ENCODE measurements at regions not wholly inside any gene's neighbourhood (a gene's known extent, or its start where the extent isn't known, plus 50 kb on each side); places are given as distances from the start of the nearest gene placed in this dataset.
"Not testable (repeated sequence)": the region's sequence is repeated elsewhere in the genome, so short reads cannot be mapped to it uniquely, and the experiment has no call there.

- DNase-seq: not testable (repeated sequence)
Measured at GRCh38 chr6:48591158-48591557, 480.2 kb upstream of the PTCHD4 start.

GRCh38 chr6:48584846-48585245, 473.8 kb upstream of the PTCHD4 start:
- no peak for DNase-seq

GRCh38 chr6:48570656-48571055, 459.7 kb upstream of the PTCHD4 start:
- DNase-seq: no peak

GRCh38 chr6:48568856-48569255, 457.9 kb upstream of the PTCHD4 start:
- no peak for DNase-seq

GRCh38 chr6:48567016-48567415, 456.0 kb upstream of the PTCHD4 start:
- DNase-seq: no peak

- no peak for DNase-seq
Measured at GRCh38 chr6:48564036-48564820, 453.2 kb upstream of the PTCHD4 start.

- DNase-seq: no peak
Measured at GRCh38 chr6:48563433-48563832, 452.4 kb upstream of the PTCHD4 start.

- DNase-seq: no peak
Measured at GRCh38 chr6:48560408-48560807, 449.4 kb upstream of the PTCHD4 start.

GRCh38 chr6:48553467-48554189, 442.6 kb upstream of the PTCHD4 start:
- no peak for DNase-seq

GRCh38 chr6:48552905-48553304, 441.9 kb upstream of the PTCHD4 start:
- DNase-seq: no peak

GRCh38 chr6:48550603-48551002, 439.6 kb upstream of the PTCHD4 start:
- DNase-seq: no peak

GRCh38 chr6:48542191-48542590, 431.2 kb upstream of the PTCHD4 start:
- no peak for DNase-seq

GRCh38 chr6:48541649-48542048, 430.7 kb upstream of the PTCHD4 start:
- no peak for DNase-seq

GRCh38 chr6:48535582-48536009, 424.6 kb upstream of the PTCHD4 start:
- DNase-seq: no peak

- DNase-seq: not testable (repeated sequence)
Measured at GRCh38 chr6:48530978-48531377, 420.0 kb upstream of the PTCHD4 start.

- DNase-seq: no peak
Measured at GRCh38 chr6:48525849-48526248, 414.9 kb upstream of the PTCHD4 start.

- no peak for DNase-seq
Measured at GRCh38 chr6:48520951-48521350, 410.0 kb upstream of the PTCHD4 start.

- DNase-seq: no peak
Measured at GRCh38 chr6:48512390-48512789, 401.4 kb upstream of the PTCHD4 start.

GRCh38 chr6:48511378-48511777, 400.4 kb upstream of the PTCHD4 start:
- no peak for DNase-seq

- no peak for DNase-seq
Measured at GRCh38 chr6:48505621-48506020, 394.6 kb upstream of the PTCHD4 start.

- not testable (repeated sequence) for DNase-seq
Measured at GRCh38 chr6:48493432-48493831, 382.4 kb upstream of the PTCHD4 start.

- no peak for DNase-seq
Measured at GRCh38 chr6:48490658-48491057, 379.7 kb upstream of the PTCHD4 start.

GRCh38 chr6:48486876-48487275, 375.9 kb upstream of the PTCHD4 start:
- DNase-seq: no peak

GRCh38 chr6:48486373-48486772, 375.4 kb upstream of the PTCHD4 start:
- DNase-seq: no peak
